CD4-positive, alpha-beta T cell treated with Interleukin-12 subunit alpha and Interleukin-12 subunit beta, for 1 hour (primary cell): ENCODE measurements at regions not wholly inside any gene's neighbourhood (a gene's known extent, or its start where the extent isn't known, plus 50 kb on each side); places are given as distances from the start of the nearest gene placed in this dataset.

Experiments
- DNase-seq: peaks from one replicate; pipeline ENCODE4 v3.0.0-alpha.2; 2020

- no peak for DNase-seq
These were observed 50.6 kb upstream of the SLC45A1 start for GRCh38 chr1:8267307-8267706.

- no peak for DNase-seq
These were observed 51.3 kb upstream of the SLC45A1 start for GRCh38 chr1:8266436-8267165.

DNA sequence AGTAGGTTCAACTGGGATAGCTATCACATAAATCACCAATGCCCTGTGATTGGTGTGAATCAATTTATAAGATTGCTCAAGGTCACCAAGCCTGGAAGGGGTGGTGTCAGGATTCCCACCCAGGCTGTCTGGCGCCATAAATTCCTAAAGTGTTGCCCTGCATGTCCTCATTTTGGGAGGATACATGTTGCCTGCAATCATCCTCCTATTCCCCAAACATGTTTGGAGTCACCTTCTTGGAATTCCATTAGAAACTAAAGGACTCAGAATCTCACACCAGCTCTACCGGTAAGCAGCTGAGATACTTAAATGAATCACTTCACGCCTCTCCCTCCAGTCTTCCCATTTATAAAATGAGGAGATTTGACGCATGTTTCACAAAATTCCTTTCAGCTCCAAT, 54.1 kb upstream of the SLC45A1 start:
- no peak for DNase-seq

GRCh38 chr1:8261398-8261762, 56.5 kb upstream of the SLC45A1 start:
- no peak for DNase-seq

GRCh38 chr1:8259498-8260290, 58.2 kb upstream of the SLC45A1 start:
- DNase-seq = no peak

DNA sequence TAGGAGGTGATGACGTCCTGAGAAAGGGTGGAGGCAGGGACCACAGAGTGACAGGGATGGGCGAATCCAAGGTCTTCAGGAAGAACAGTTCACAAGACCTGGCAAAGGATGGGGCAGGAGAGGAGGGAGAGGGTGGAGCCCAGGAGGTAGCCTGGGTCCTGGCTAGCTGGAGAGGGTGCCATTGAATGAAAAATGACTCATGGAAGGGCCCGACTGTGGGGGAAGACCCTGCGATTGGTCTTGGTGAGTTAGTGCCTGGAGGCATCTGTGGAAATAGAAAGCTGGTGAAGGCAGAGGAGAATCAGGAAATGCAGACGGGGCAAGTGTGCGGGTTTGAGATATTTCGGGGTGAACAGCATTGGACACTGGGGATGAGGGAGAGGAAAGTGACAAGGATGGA, 60.3 kb upstream of the SLC45A1 start:
- no peak for DNase-seq

DNA sequence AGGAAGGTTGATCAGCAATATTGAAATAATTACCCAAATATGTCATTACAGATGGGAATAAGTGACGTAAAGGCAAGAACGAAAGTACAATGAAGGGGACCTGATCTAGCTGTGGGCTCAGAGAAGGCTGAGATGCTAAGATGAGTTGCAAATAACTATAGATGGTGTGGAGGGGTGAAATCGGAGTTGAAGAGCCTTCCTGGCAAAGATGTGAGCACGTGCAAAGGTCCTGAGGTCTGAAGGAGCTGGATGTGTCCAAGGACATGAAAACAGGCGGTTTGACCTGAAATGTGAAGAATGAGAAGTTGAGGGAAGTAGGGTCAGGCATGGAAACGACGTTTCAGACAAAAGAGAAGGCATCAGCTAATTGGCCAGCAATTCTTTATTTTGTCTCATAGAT, 61.6 kb upstream of the SLC45A1 start:
- DNase-seq = no peak

GRCh38 chr1:8255712-8256111, 62.2 kb upstream of the SLC45A1 start:
- no peak for DNase-seq

- DNase-seq = no peak
These were observed 65.5 kb upstream of the SLC45A1 start for GRCh38 chr1:8252266-8252951.

DNA sequence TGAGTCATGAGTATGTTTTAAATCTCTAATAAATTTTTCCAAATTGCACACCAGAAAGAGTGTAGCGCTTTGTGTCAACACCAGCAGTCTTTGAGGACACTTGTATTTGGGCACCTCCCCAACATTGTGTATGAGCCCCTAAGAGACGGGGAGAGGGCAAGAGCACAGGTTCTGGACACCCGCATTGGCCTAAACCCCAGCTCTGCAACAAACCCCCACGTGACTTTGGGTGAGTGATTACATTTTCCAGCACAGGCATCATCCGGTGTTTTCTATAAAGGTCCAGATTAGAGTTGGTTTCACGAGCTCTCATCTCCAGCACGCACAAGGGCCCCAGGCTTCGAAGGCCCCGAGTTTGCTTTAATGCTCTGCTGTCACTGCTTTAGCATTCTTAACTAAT, 66.3 kb upstream of the SLC45A1 start:
- no peak for DNase-seq

GRCh38 chr1:8249838-8250237, 68.1 kb upstream of the SLC45A1 start:
- DNase-seq = no peak

- DNase-seq = no peak
These were observed 70.0 kb upstream of the SLC45A1 start for GRCh38 chr1:8247811-8248436.

DNA sequence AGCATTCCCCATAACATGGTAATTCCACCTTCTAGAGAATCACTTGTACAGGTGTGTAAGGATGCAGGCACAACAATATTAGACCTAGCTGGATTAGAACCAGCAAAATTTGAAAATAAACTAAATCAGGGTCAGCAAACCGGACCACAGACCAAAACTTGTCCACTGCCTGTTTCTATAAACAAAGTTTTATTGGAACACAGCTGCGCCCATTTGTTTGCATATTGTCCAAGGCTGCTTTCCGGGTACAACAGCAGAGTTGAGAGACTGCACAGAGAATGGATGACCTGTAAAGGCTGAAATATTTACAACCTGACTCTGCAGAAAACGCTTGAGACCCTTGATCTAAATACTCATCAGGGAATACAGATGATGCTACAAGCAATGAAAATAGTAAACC, 73.6 kb upstream of the SLC45A1 start:
- DNase-seq = no peak

GRCh38 chr1:8242498-8242897, 75.4 kb upstream of the SLC45A1 start:
- DNase-seq = no peak

GRCh38 chr1:8241417-8242014, 76.4 kb upstream of the SLC45A1 start:
- no peak for DNase-seq

DNA sequence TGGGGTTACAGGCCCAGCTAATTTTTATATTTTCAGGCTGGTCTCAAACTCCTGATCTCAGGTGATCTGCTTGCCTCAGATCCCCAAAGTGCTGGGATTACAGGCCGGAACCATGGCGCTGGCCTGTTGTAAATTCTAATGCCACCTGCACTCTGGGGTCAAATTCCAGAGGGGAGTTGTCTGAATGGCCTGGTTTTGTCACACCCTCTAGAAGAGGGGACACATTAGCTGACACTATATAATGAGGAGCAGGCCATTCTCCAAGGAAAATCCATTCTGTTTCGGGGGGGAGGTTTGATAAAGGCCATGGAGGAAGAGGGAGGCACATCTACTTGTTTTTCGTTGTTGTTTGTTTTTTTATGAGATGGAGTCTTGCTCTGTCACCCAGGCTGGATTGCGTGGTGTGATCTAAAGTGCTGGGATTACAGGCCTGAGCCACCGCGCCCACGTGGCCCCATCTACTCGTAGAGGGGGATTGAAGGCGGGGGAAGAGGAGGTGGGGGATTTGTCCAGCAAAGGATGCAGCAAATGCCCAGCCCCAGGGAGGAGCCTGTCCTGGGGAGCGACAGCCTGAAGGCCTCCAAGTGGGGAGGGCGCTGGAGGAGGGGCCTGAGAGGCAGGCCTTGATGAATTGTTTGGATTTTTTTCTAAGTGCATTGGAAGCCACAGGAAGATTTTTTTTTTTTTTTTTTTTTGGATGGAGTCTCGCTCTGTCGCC, 78.4 kb upstream of the SLC45A1 start:
- DNase-seq = no peak

DNA sequence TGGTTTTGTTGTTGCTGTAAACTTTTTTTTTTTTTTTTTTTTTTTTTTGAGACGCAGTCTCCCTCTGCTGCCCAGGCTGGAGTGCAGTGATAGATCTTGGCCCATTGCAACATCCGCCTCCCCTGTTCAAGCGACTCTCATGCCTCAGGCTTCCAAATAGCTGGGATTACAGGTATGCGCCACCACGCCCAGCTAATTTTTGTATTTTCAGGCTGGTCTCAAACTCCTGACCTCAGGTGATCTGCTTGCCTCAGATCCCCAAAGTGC, 78.9 kb upstream of the SLC45A1 start:
- DNase-seq = no peak

DNA sequence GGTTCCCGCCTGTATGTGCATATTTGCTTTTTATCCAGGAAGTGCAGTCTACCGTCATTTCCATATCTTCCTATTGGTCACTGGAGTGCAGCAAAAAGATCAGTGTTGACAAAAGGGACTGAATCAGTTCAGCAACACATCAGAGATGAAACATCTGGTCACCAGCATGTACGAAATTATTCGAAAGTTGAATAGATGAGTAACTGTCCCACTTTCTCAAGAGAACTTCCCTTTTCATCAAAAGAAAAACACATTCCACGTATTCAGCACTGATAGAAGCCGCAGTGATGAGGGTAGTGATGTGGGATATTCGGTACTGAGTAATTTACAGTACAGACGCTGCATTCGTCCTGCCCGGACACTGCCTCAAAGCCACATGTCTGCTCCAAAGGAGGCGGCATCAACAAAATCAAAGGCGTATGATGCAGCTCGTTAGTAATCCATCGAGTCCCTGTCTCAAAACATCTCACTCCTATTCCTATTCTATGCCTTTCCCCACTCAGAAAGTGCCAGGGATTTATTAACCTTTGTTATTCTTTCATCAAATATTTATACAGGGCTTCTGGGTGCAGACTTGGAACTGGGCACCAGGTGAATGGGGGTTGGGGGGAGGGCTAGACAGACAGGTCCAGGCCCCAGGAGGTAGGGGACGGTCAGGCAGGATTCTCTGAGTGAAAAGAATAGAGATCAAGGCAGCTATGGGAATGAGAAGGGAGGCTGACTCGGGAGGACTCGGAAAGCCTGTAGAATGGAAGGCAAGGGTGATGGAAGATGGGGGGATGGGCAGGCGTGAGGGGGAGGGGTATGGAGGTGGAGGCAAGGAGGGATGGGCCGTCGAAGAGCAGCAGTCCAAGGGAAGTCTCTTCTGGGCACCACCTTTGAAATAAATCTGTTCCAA, 79.5 kb upstream of the SLC45A1 start:
- no peak for DNase-seq

- no peak for DNase-seq
These were observed 85.7 kb upstream of the SLC45A1 start for GRCh38 chr1:8232036-8232757.

DNA sequence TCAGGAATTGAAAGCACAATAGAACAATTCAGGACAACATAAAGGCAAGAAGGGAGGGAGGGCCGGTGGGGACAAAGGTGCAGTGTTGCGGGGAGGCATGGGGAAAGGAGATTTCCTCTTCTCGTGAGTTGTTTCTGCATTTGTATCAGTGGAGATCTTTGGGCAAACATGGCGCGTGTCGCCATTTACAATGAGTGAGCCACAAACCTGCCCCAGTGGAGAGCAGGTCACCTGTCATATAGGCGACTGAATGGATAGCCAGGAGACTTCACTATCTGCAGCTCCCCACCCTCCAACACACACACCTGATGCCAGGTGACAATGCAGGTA, 87.7 kb upstream of the SLC45A1 start:
- no peak for DNase-seq

DNA sequence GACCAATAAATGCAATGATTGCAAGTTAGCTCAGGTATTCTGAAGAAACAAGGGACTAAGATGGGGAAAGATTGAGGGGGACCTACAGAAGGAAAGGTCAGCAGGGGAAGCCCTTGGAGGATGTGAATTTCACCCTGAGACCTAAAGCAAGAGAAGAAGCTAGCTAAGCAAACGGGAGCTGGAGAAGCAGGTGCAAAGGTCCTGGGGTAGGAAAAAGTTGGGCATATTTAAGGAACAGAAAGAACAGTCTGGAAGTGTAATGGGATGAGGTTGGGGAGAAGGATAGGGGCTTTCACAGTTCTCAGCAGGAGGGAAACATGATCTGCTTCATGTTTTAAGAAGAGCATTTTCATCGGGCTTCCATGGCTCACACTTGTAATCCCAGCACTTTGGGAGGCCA, 89.7 kb upstream of the SLC45A1 start:
- DNase-seq = no peak
